ENCODE measurements at regions not wholly inside any gene's neighbourhood (a gene's known extent, or its start where the extent isn't known, plus 50 kb on each side); places are given as distances from the start of the nearest gene placed in this dataset.

DNA sequence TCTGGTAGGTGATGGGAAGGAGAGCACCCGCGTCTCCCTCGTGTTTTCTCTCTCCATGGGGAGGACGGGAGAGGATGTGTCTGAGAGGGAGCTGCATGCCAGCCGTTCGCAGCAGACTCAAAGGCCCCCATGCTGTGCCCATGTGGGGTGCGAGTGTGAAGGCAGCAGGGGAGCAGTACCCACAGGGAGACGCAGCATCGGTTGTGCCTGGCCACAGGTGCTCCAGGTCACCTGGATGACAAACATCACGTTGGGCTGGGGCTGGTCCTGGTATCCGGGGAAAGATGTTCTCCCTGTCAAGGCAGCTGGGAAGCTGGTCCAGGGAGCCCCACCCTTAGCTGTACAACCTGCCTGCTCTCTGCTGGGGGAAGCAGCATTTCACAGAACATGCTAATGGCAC is 119.5 kb upstream of the SALL3 start:
- TF ChIP-seq, protein P1, sequence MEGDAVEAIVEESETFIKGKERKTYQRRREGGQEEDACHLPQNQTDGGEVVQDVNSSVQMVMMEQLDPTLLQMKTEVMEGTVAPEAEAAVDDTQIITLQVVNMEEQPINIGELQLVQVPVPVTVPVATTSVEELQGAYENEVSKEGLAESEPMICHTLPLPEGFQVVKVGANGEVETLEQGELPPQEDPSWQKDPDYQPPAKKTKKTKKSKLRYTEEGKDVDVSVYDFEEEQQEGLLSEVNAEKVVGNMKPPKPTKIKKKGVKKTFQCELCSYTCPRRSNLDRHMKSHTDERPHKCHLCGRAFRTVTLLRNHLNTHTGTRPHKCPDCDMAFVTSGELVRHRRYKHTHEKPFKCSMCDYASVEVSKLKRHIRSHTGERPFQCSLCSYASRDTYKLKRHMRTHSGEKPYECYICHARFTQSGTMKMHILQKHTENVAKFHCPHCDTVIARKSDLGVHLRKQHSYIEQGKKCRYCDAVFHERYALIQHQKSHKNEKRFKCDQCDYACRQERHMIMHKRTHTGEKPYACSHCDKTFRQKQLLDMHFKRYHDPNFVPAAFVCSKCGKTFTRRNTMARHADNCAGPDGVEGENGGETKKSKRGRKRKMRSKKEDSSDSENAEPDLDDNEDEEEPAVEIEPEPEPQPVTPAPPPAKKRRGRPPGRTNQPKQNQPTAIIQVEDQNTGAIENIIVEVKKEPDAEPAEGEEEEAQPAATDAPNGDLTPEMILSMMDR (IDR thresholded peaks at IDR 0.05): no peak
- no peak for TF ChIP-seq POLR2A (IDR thresholded peaks at IDR 0.05)
- TF ChIP-seq EP300 (IDR thresholded peaks at IDR 0.05): no peak
- no peak for TF ChIP-seq POLR2AphosphoS5 (IDR thresholded peaks at IDR 0.05)

Measured in sigmoid colon (tissue), 4 donors.